ENCODE measurements at regions not wholly inside any gene's neighbourhood (a gene's known extent, or its start where the extent isn't known, plus 50 kb on each side); places are given as distances from the start of the nearest gene placed in this dataset.
A peak's percentile ranks its signal among the peaks of the same experiment; 100 is the strongest.

DNA sequence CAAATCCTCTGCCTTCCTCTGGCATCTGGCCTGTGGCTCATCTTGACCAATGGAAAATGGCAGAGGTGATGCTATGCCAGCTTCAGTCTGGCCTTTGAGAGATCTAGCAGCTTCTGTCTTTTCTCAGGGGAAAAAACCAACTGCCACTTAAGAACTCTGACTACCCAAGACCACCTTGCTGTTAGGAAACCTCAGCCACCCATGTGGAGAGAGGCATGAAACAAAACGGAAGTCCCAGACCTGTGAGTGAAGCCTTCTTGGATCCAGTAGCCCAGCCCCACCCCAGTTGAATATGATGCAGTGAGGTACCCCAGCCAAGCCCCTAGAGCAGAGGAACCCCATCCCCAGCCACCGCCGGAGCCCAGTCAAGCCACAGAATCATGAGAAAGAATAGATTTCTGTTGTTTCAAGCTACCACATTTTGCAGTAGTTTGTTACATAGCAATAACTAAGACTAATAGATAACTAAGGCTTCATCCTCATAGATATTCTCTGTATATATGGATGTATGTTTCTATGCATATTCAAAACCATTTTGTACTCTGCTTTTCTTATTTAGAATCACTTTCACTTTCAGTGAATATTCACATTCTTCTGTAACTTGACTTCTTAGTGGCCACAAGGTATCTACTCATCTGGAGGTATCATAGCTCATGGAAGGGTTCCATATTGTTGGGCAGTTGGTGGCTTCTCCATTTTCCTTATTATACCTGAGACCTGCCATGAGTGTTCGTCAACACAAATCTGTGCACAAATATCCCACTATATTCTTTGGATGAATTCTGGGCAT, 142.1 kb downstream of the FBXO15 start:
- 86% methylated on average over 4 of the region's 4 CpGs for WGBS

DNA sequence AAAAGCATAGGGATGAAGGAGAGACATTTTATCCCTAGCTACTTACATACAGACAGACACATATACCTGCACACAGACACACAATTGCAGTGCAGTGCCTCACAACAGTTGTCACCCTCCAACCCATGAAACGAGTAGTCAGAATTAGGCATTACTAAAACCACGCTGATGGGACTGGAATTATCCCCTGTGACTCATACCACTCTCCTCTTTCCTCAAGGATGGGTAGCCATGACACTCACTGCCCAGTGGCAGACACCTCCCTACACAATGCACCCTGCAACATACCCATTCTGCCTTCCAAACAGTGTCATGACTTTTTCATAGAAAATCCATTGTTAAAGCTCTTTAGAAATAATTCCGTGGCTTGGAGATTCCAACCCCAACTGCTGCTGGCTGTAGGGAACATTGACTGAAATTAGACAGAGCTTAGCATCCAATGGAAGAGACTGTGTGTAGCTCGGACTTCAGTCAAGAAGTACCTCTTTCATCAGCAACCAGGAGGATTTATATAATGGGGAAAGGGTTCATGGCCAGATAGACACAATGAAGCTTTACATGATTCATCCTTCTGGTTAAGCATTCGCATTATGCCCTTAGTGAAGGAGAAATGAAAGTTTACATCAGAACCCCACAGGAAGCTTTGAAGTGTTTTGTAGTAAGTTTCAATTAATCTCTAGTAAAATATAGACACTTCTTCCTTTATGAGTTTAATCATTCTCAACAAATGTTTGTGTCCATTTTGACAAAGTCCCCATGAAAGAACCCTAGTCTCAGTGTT, 155.2 kb downstream of the FBXO15 start:
- no peak for DNase-seq (ENCODE audit: extremely low spot score)
- Histone ChIP-seq H3K4me1 (no peaks in the 10 kb centered on the region), H3K27ac (replicated peaks in 1 of 4) (no peak overlapping the region), H3K9me3 (no peaks in the 10 kb centered on the region), H3K4me3 (no peak overlapping the region), H3K36me3 (no peaks in the 10 kb centered on the region), H3K27me3 (no peaks in the 10 kb centered on the region)
- WGBS: 75% methylated on average over 5 of the region's 5 CpGs
- TF ChIP-seq POLR2A (IDR thresholded peaks at IDR 0.05; ENCODE audit: low read depth): no peak
- TF ChIP-seq, protein P1, sequence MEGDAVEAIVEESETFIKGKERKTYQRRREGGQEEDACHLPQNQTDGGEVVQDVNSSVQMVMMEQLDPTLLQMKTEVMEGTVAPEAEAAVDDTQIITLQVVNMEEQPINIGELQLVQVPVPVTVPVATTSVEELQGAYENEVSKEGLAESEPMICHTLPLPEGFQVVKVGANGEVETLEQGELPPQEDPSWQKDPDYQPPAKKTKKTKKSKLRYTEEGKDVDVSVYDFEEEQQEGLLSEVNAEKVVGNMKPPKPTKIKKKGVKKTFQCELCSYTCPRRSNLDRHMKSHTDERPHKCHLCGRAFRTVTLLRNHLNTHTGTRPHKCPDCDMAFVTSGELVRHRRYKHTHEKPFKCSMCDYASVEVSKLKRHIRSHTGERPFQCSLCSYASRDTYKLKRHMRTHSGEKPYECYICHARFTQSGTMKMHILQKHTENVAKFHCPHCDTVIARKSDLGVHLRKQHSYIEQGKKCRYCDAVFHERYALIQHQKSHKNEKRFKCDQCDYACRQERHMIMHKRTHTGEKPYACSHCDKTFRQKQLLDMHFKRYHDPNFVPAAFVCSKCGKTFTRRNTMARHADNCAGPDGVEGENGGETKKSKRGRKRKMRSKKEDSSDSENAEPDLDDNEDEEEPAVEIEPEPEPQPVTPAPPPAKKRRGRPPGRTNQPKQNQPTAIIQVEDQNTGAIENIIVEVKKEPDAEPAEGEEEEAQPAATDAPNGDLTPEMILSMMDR (IDR thresholded peaks at IDR 0.05): no peak
- intact Hi-C loops (cut with DNase I): no loop called here

More for the DNA sequence above, 142.1 kb downstream of the FBXO15 start:
- Histone ChIP-seq H3K36me3 (no peaks in the 10 kb centered on the region), H3K4me1 (no peaks in the 10 kb centered on the region), H3K4me3 (no peak overlapping the region), H3K9me3 (peaks cover 0 to 3% (median 0%) of the 10 kb centered on the region in 4 donors), H3K27ac (replicated peaks in 1 of 4) (no peak overlapping the region), H3K27me3 (no peaks in the 10 kb centered on the region)
- no peak for TF ChIP-seq POLR2AphosphoS5 (IDR thresholded peaks at IDR 0.05)
- no peak for TF ChIP-seq EP300 (IDR thresholded peaks at IDR 0.05)
- no peak for TF ChIP-seq POLR2A (IDR thresholded peaks at IDR 0.05; ENCODE audit: low read depth)
- TF ChIP-seq, protein P1 (IDR thresholded peaks at IDR 0.05): no peak
- intact Hi-C loops (cut with DNase I): no loop called here
- DNase-seq (ENCODE audit: extremely low spot score): no peak

DNA sequence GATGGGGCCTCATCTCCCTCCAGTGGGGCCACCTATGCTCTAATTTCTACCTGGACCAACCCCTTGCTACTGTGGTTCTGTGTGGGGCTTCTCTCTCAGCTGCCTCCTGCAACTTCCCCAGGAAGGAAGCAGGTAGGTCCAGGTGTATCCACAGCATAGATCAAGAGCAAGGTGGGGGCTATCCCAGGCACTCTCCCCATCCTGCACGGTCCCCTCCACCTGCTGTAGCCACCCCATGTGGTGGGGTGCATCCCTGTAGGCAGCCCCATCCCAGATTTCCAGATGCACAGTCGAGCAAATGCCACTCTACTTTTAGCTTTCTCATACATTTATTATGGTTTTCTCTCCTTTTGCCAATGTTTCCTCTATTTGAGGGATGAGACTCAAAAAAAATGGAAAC, 156.1 kb downstream of the FBXO15 start:
- H3K4me3 ChIP-seq: no peak overlapping the region

DNA sequence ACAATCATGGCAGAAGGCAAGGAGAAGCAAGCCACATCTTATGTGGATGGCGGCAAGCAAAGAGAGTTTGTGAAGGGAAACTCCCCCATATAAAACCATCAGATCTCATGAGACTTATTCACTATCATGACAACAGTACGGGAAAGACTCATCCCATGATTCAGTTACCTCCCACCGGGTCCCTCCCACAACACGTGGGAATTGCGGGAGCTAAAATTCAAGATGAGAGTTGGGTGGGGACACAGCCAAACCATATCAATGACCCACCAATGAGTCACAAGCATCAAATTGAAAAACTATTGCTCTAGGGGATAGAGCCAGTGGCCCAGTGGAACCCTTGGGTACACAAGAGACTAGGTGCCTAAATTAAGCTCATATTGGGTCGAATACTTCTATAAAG, 157.4 kb downstream of the FBXO15 start:
- TF ChIP-seq, protein P1 (IDR thresholded peaks at IDR 0.05): no peak
- TF ChIP-seq POLR2AphosphoS5 (IDR thresholded peaks at IDR 0.05): no peak
- TF ChIP-seq EP300 (IDR thresholded peaks at IDR 0.05): no peak
- intact Hi-C loops (cut with DNase I): no loop called here
- Histone ChIP-seq H3K4me3 (no peak overlapping the region), H3K27ac (replicated peaks in 1 of 4) (no peak overlapping the region), H3K36me3 (no peaks in the 10 kb centered on the region), H3K9me3 (no peaks in the 10 kb centered on the region), H3K27me3 (no peaks in the 10 kb centered on the region), H3K4me1 (no peaks in the 10 kb centered on the region)
- peak; percentile 84 for DNase-seq (ENCODE audit: extremely low spot score)
- 91% methylated on average over 6 of the region's 6 CpGs for WGBS

More for the DNA sequence above, 156.1 kb downstream of the FBXO15 start:
- peak; percentile 74 for DNase-seq (ENCODE audit: extremely low spot score)
- H3K27ac ChIP-seq (replicated peaks in 1 of 4): no peak overlapping the region
- WGBS: 62% methylated on average over 2 of the region's 2 CpGs
- intact Hi-C loops (cut with DNase I): no loop called here
- no peak for TF ChIP-seq POLR2AphosphoS5 (IDR thresholded peaks at IDR 0.05)
- no peak for TF ChIP-seq POLR2A (IDR thresholded peaks at IDR 0.05; ENCODE audit: low read depth)
- no peak for TF ChIP-seq EP300 (IDR thresholded peaks at IDR 0.05)
- TF ChIP-seq, protein P1 (IDR thresholded peaks at IDR 0.05): no peak
- H3K9me3 ChIP-seq: no peaks in the 10 kb centered on the region
- H3K4me1 ChIP-seq: no peaks in the 10 kb centered on the region
- no peaks in the 10 kb centered on the region for H3K27me3 ChIP-seq
- no peaks in the 10 kb centered on the region for H3K36me3 ChIP-seq
